Upper lobe of left lung (tissue), 6 donors: ENCODE measurements at regions not wholly inside any gene's neighbourhood (a gene's known extent, or its start where the extent isn't known, plus 50 kb on each side); places are given as distances from the start of the nearest gene placed in this dataset.

Source experiments
- ATAC-seq, 2 donors: fragments of 200-7000 bp; cut with Tn5 transposase; one replicate each; pipeline ENCODE4 v1.9.1; 2022; ENCODE audit warnings: mild to moderate bottlenecking in 2 of 2, moderate library complexity in 2 of 2; ENCODE audit not compliant: low FRiP score in 2 of 2
- DNase-seq, 2 donors: peaks; one replicate each; pipeline ENCODE4 v3.0.0-alpha.2; 2019 to 2020
- H3K27ac ChIP-seq, 4 donors: fragments of 200-600 bp; sonication (generic); one replicate each; pipeline ENCODE4 v1.5.1; 2016 to 2019
- H3K27me3 ChIP-seq, 4 donors: fragments of 200-600 bp; sonication (generic); one replicate each; pipeline ENCODE4 v1.5.1; 2017 to 2019
- H3K36me3 ChIP-seq, 4 donors: fragments of 200-600 bp; sonication (generic); one replicate each; pipeline ENCODE4 v1.5.1; 2016 to 2019
- H3K4me1 ChIP-seq, 4 donors: fragments of 200-600 bp; sonication (generic); one replicate each; pipeline ENCODE4 v1.5.1; 2018 to 2019
- H3K4me3 ChIP-seq, 4 donors: fragments of 200-600 bp; sonication (generic); one replicate each; pipeline ENCODE4 v1.5.1; 2017 to 2019; ENCODE audit warnings: mild to moderate bottlenecking in 2 of 4, moderate library complexity in 1 of 4
- H3K9me3 ChIP-seq, 4 donors: fragments of 200-600 bp; sonication (generic); one replicate each; pipeline ENCODE4 v1.5.1; 2018 to 2019
- CTCF ChIP-seq, 6 experiments: fragments of 450-650 bp in 4 of 6; fragments of 200-600 bp in 2 of 6; sonication (generic) in 2 of 6; IDR thresholded peaks; one replicate each; pipeline ENCODE4 v1.5.1; 2016 to 2019; ENCODE audit warnings: antibody characterized with exemption in 6 of 6
- EP300 ChIP-seq, 4 donors: sonication (generic); formaldehyde crosslinking; IDR thresholded peaks; one replicate each; pipeline ENCODE4 v1.5.1; 2017; ENCODE audit warnings: antibody characterized with exemption in 4 of 4, control low read depth in 2 of 4
- POLR2A ChIP-seq, 4 donors: fragments of 450-650 bp; IDR thresholded peaks; one replicate each; pipeline ENCODE4 v1.5.1; 2016 to 2017; ENCODE audit warnings: antibody characterized with exemption in 4 of 4, mild to moderate bottlenecking in 2 of 4
- POLR2AphosphoS5 ChIP-seq, 2 donors: sonication (generic); formaldehyde crosslinking; IDR thresholded peaks; one replicate each; pipeline ENCODE4 v1.5.1; 2017; ENCODE audit warnings: antibody characterized with exemption in 2 of 2
- WGBS, 2 donors: methylation state at CpG; one replicate each; pipeline ENCODE4 v1.1.5; 2017 to 2018; 5-methylcytosine and 5-hydroxymethylcytosine counted together
- donor health status: DM: no; HTN: no; CAD: no; lungs with moderate emphysema.
- donor health status: DM: no; HTN: yes; CAD: no; lungs with severe emphysema.

GRCh38 chr9:20291201-20291600, 331.1 kb downstream of the MLLT3 start:
- no peak for DNase-seq
- Histone ChIP-seq H3K9me3 (no peaks in the 10 kb centered on the region), H3K36me3 (no peaks in the 10 kb centered on the region), H3K4me1 (no peaks in the 10 kb centered on the region), H3K27me3 (no peaks in the 10 kb centered on the region), H3K4me3 (no peak overlapping the region), H3K27ac (no peak overlapping the region)
- ATAC-seq: no peak
- TF ChIP-seq POLR2AphosphoS5 (IDR thresholded peaks at IDR 0.05) (no peak), EP300 (IDR thresholded peaks at IDR 0.05) (no peak), CTCF (IDR thresholded peaks at IDR 0.05) (no peak), POLR2A (IDR thresholded peaks at IDR 0.05) (no peak)
- 79 to 82% methylated on average over 2 of the region's 2 CpGs for WGBS, 2 donors

GRCh38 chr9:20290257-20290656, 332.0 kb downstream of the MLLT3 start:
- ATAC-seq (no peak), DNase-seq (no peak)
- Histone ChIP-seq H3K4me3 (no peak overlapping the region), H3K27me3 (no peaks in the 10 kb centered on the region), H3K36me3 (no peaks in the 10 kb centered on the region), H3K4me1 (peaks cover 0 to under 1% (median 0%) of the 10 kb centered on the region in 4 donors), H3K27ac (no peak overlapping the region), H3K9me3 (no peaks in the 10 kb centered on the region)
- no peak for TF ChIP-seq POLR2AphosphoS5 (IDR thresholded peaks at IDR 0.05)
- TF ChIP-seq POLR2A (IDR thresholded peaks at IDR 0.05): no peak
- WGBS, 2 donors: 76 to 81% methylated on average over 6 of the region's 6 CpGs

- H3K27ac ChIP-seq: no peak overlapping the region
- ATAC-seq (no peak), DNase-seq (no peak)
- H3K4me3 ChIP-seq: no peak overlapping the region
- no peaks in the 10 kb centered on the region for H3K9me3 ChIP-seq
- H3K4me1 ChIP-seq: peaks cover 0 to 4% (median 0%) of the 10 kb centered on the region in 4 donors
- TF ChIP-seq POLR2A (IDR thresholded peaks at IDR 0.05): no peak
- no peak for TF ChIP-seq EP300 (IDR thresholded peaks at IDR 0.05)
- no peak for TF ChIP-seq CTCF (IDR thresholded peaks at IDR 0.05)
- no peak for TF ChIP-seq POLR2AphosphoS5 (IDR thresholded peaks at IDR 0.05)
- H3K36me3 ChIP-seq: no peaks in the 10 kb centered on the region
- 70 to 84% methylated on average over 9 of the region's 9 CpGs for WGBS, 2 donors
- no peaks in the 10 kb centered on the region for H3K27me3 ChIP-seq
Observed at GRCh38 chr9:20289423-20290010, 332.8 kb downstream of the MLLT3 start.

- DNase-seq: no peak
- H3K4me1 ChIP-seq: peaks cover 0 to 5% (median 2%) of the 10 kb centered on the region in 4 donors
- TF ChIP-seq POLR2AphosphoS5 (IDR thresholded peaks at IDR 0.05): no peak
- TF ChIP-seq EP300 (IDR thresholded peaks at IDR 0.05): no peak
- TF ChIP-seq POLR2A (IDR thresholded peaks at IDR 0.05): no peak
- no peak for TF ChIP-seq CTCF (IDR thresholded peaks at IDR 0.05)
- no peak for ATAC-seq
- WGBS, 2 donors: 82 to 83% methylated on average over 3 of the region's 3 CpGs
- H3K36me3 ChIP-seq: no peaks in the 10 kb centered on the region
- H3K27me3 ChIP-seq: no peaks in the 10 kb centered on the region
- H3K27ac ChIP-seq: no peak overlapping the region
- H3K4me3 ChIP-seq: no peak overlapping the region
- H3K9me3 ChIP-seq: no peaks in the 10 kb centered on the region
Observed at GRCh38 chr9:20286969-20287368, 335.3 kb downstream of the MLLT3 start.

- Histone ChIP-seq H3K27me3 (no peaks in the 10 kb centered on the region), H3K4me1 (peaks cover 0 to 5% (median 2%) of the 10 kb centered on the region in 4 donors), H3K27ac (peak overlapping the region in 1 of 4 donors; percentile 65), H3K9me3 (no peaks in the 10 kb centered on the region), H3K36me3 (no peaks in the 10 kb centered on the region), H3K4me3 (no peak overlapping the region)
- 47 to 50% methylated on average over 2 of the region's 2 CpGs for WGBS, 2 donors
- DNase-seq (no peak), ATAC-seq (no peak)
- TF ChIP-seq POLR2A (IDR thresholded peaks at IDR 0.05) (no peak), EP300 (IDR thresholded peaks at IDR 0.05) (no peak), POLR2AphosphoS5 (IDR thresholded peaks at IDR 0.05) (no peak), CTCF (IDR thresholded peaks at IDR 0.05) (no peak)
Observed at GRCh38 chr9:20286154-20286700, 336.1 kb downstream of the MLLT3 start.
